ENCODE measurements at regions not wholly inside any gene's neighbourhood (a gene's known extent, or its start where the extent isn't known, plus 50 kb on each side); places are given as distances from the start of the nearest gene placed in this dataset.
"Not testable (repeated sequence)": the region's sequence is repeated elsewhere in the genome, so short reads cannot be mapped to it uniquely, and the experiment has no call there.

- Histone ChIP-seq H3K27ac (no peak overlapping the region), H3K4me1 (no peaks in the 10 kb centered on the region), H3K36me3 (ENCODE audit: low read depth, missing control alignments) (no peaks in the 10 kb centered on the region), H3K9me3 (no peaks in the 10 kb centered on the region), H3K27me3 (no peaks in the 10 kb centered on the region), H3K4me3 (no peak overlapping the region)
- no peak for DNase-seq
- TF ChIP-seq CTCF (IDR thresholded peaks at IDR 0.05) = no peak
- TF ChIP-seq POLR2A (IDR thresholded peaks at IDR 0.05) = no peak
- 62 to 66% methylated on average over 6 of the region's 6 CpGs for WGBS, 2 donors
- intact Hi-C loops (cut with DNase I; ENCODE audit: low total_unique reads) = no loop called here
Observed at GRCh38 chr7:4386190-4386589, 295.9 kb upstream of the FOXK1 start.

DNA sequence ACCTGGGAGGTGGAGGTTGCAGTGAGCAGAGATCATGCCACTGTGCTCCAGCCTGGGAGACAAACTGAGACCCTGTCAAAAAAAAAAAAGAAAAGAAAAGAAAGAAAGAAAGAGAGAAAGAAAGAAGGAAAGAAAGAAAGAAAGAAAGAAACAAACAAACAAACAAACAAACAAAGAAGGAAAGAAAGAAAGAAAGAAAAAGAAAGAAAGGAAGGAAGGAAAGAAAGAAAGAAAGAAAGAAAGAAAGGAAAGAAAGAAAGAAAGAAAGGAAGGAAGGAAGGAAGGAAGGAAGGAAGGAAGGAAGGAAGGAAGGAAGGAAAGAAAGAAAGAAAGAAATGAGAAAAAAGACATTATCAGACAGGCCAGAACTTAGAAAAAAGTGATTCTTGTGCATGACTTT, 291.0 kb upstream of the FOXK1 start:
- H3K4me1 ChIP-seq; H3K27ac ChIP-seq; DNase-seq; H3K9me3 ChIP-seq; H3K4me3 ChIP-seq; intact Hi-C loops (cut with DNase I; ENCODE audit: low total_unique reads); H3K27me3 ChIP-seq; H3K36me3 ChIP-seq (ENCODE audit: low read depth, missing control alignments): not testable (repeated sequence)

- Histone ChIP-seq H3K36me3 (ENCODE audit: low read depth, missing control alignments) (no peaks in the 10 kb centered on the region), H3K4me3 (no peak overlapping the region), H3K9me3 (no peaks in the 10 kb centered on the region), H3K4me1 (no peaks in the 10 kb centered on the region), H3K27me3 (no peaks in the 10 kb centered on the region), H3K27ac (no peak overlapping the region)
- intact Hi-C loops (cut with DNase I; ENCODE audit: low total_unique reads) = no loop called here
- WGBS, 2 donors = 69 to 70% methylated on average over 5 of the region's 5 CpGs
- no peak for DNase-seq
- TF ChIP-seq CTCF (IDR thresholded peaks at IDR 0.05) (no peak), POLR2A (IDR thresholded peaks at IDR 0.05) (no peak)
Observed at GRCh38 chr7:4394736-4395135, 287.4 kb upstream of the FOXK1 start.

GRCh38 chr7:4399121-4399520, 283.0 kb upstream of the FOXK1 start:
- TF ChIP-seq CTCF (IDR thresholded peaks at IDR 0.05) = no peak
- TF ChIP-seq POLR2A (IDR thresholded peaks at IDR 0.05) = no peak
- no peak overlapping the region for H3K27ac ChIP-seq
- H3K27me3 ChIP-seq = no peaks in the 10 kb centered on the region
- H3K4me1 ChIP-seq = no peaks in the 10 kb centered on the region
- DNase-seq = no peak
- no peak overlapping the region for H3K4me3 ChIP-seq
- WGBS, 2 donors = 85 to 90% methylated on average over 4 of the region's 4 CpGs
- H3K9me3 ChIP-seq = no peaks in the 10 kb centered on the region
- intact Hi-C loops (cut with DNase I; ENCODE audit: low total_unique reads) = no loop called here
- no peaks in the 10 kb centered on the region for H3K36me3 ChIP-seq (ENCODE audit: low read depth, missing control alignments)

GRCh38 chr7:4399596-4399995, 282.5 kb upstream of the FOXK1 start:
- 83 to 87% methylated on average over 8 of the region's 8 CpGs for WGBS, 2 donors
- Histone ChIP-seq H3K27me3 (no peaks in the 10 kb centered on the region), H3K4me3 (no peak overlapping the region), H3K9me3 (no peaks in the 10 kb centered on the region), H3K27ac (no peak overlapping the region), H3K36me3 (ENCODE audit: low read depth, missing control alignments) (no peaks in the 10 kb centered on the region), H3K4me1 (no peaks in the 10 kb centered on the region)
- no peak for DNase-seq
- intact Hi-C loops (cut with DNase I; ENCODE audit: low total_unique reads) = no loop called here
- TF ChIP-seq POLR2A (IDR thresholded peaks at IDR 0.05) (no peak), CTCF (IDR thresholded peaks at IDR 0.05) (no peak)
